ENCODE measurements at regions not wholly inside any gene's neighbourhood (a gene's known extent, or its start where the extent isn't known, plus 50 kb on each side); places are given as distances from the start of the nearest gene placed in this dataset.

DNA sequence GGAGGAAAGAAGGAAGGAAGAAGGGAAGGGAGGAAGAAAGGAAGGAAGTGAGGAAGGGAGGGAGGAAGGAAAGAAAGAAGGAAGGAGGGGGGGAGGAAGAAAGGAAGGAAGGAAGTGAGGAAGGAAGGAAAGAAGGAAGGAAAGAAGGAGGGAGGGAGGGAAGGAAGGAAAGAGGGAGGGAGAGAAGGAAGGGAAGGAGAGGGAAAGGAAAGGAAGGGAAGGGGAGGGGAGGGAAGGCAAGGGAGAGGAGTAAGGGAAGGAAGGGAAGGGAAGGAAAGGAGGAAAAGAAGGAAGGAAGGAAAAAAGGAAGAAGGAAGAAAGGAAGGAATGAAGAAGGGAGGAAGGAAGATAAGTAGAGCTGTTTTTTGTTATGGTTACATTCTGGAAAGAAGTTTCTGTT, 141.2 kb downstream of the LRRC3B start:
- Mint-ChIP-seq H3K36me3 (ENCODE audit: low read depth) (no peaks in the 10 kb centered on the region), H3K27ac (no peak overlapping the region)

DNA sequence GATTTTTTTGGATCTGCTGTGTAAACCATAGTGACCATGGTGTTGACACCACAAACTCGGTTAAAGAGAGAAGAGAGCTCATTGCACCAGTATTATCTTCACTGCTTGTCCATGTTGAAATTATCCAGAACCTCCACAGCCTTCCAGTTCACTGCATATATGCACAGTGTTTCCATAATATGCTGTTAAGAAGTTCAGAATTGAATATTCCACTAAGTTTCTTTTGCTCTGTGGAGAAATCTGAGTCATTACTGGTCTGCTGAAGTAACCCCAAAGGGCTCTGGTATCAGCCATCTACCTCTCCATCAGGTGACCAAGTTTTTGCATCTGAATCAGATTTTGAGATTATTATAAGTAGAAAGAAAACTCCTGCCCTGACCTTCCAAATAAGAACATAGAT, 143.5 kb downstream of the LRRC3B start:
- DNase-seq (no peak), ATAC-seq (no peak)
- Mint-ChIP-seq H3K27me3 (no peaks in the 10 kb centered on the region), H3K27ac (no peak overlapping the region), H3K4me3 (no peak overlapping the region), H3K9me3 (peaks cover 6% of the 10 kb centered on the region), H3K4me1 (ENCODE audit: low read depth) (no peaks in the 10 kb centered on the region), H3K36me3 (ENCODE audit: low read depth) (no peaks in the 10 kb centered on the region)
- intact Hi-C loops (cut with micrococcal nuclease), result no loop called here
- TF ChIP-seq, protein P1, sequence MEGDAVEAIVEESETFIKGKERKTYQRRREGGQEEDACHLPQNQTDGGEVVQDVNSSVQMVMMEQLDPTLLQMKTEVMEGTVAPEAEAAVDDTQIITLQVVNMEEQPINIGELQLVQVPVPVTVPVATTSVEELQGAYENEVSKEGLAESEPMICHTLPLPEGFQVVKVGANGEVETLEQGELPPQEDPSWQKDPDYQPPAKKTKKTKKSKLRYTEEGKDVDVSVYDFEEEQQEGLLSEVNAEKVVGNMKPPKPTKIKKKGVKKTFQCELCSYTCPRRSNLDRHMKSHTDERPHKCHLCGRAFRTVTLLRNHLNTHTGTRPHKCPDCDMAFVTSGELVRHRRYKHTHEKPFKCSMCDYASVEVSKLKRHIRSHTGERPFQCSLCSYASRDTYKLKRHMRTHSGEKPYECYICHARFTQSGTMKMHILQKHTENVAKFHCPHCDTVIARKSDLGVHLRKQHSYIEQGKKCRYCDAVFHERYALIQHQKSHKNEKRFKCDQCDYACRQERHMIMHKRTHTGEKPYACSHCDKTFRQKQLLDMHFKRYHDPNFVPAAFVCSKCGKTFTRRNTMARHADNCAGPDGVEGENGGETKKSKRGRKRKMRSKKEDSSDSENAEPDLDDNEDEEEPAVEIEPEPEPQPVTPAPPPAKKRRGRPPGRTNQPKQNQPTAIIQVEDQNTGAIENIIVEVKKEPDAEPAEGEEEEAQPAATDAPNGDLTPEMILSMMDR (IDR thresholded peaks at IDR 0.05), result no peak
- CTCF ChIA-PET, result no interaction called here
- POLR2A ChIA-PET, result no interaction called here

More for the DNA sequence above, 141.2 kb downstream of the LRRC3B start:
- TF ChIP-seq, protein P1 (IDR thresholded peaks at IDR 0.05), result no peak
- Mint-ChIP-seq H3K9me3 (peaks cover 6% of the 10 kb centered on the region), H3K4me1 (ENCODE audit: low read depth) (no peaks in the 10 kb centered on the region), H3K4me3 (no peak overlapping the region), H3K27me3 (no peaks in the 10 kb centered on the region)
- DNase-seq (no peak), ATAC-seq (no peak)
- ChIA-PET POLR2A (no interaction called here), CTCF (no interaction called here)
- intact Hi-C loops (cut with micrococcal nuclease), result no loop called here

DNA sequence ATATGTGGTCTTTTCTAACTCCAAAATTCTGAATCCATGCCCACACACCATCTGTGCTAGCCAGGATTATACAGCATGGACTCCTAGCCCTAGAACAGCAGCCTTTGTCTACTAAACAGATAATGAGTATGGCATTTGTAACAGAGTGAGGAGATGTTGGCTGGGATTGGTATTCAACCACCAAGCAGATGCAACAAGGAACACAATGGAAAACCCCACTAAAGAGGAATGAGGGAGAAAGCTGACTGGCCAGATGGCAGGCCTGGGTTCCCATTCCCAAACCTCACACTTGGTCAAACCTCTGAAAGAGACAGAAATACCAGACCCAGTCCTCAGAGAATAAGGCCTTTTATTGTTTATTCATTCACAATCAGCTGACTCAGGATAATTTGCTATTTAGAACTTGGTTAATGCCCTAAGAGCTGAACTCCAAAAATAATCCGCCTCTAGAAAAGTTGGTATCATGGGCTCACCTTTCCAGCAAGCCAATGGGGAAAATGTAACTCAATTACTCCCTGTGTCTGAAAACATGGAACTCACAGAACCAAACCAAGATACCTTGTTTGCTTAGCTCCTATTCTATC, 145.6 kb downstream of the LRRC3B start:
- DNase-seq (no peak), ATAC-seq (no peak)
- ChIA-PET POLR2A (no interaction called here), CTCF (no interaction called here)
- H3K27me3 Mint-ChIP-seq, result no peaks in the 10 kb centered on the region
- TF ChIP-seq, protein P1 (IDR thresholded peaks at IDR 0.05), result no peak
- no peaks in the 10 kb centered on the region for H3K36me3 Mint-ChIP-seq (ENCODE audit: low read depth)
- H3K4me1 Mint-ChIP-seq (ENCODE audit: low read depth), result no peaks in the 10 kb centered on the region
- peaks cover 4% of the 10 kb centered on the region for H3K9me3 Mint-ChIP-seq
- no peak overlapping the region for H3K4me3 Mint-ChIP-seq
- H3K27ac Mint-ChIP-seq, result no peak overlapping the region
- intact Hi-C loops (cut with micrococcal nuclease), result no loop called here

DNA sequence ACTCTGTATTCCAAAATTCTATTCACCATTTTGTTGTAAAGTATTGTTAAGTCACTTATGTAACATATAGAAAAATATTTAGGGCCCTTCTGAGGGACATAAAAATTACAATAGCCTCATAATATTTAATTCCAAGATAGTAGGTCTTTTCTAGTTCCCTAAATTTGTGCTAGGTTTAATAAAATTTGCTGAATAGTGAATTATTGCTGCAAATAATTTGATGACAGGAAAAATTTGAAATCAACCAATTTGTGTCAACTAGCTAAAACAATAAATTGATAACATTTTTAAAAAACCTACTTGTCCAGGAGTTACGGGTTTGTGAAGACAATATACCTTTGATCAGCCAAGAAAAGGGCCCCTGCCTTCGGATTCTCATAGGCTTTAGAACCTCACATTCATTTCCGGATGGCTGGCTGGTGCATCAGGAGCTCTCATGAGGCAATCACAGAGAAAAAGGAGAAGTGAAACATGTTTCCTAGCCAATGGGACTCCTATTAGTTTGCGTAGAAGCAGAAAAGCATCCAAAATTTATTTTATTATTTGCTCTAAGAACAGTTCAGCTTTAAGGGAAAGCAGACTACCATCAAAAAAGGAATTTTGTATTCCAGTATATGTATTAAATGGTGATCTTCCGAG, 177.2 kb downstream of the LRRC3B start:
- ChIA-PET CTCF (no interaction called here), POLR2A (interaction anchor here (0.6 kb wide), 1 partner anchor 296 kb away, joined by 3 read pairs; no protein-coding TSS in a partner anchor)
- no peak for DNase-seq
- no peak for ATAC-seq
- H3K36me3 Mint-ChIP-seq (ENCODE audit: low read depth), result no peaks in the 10 kb centered on the region
- H3K27me3 Mint-ChIP-seq, result no peaks in the 10 kb centered on the region
- TF ChIP-seq, protein P1 (IDR thresholded peaks at IDR 0.05), result no peak
- no peaks in the 10 kb centered on the region for H3K4me1 Mint-ChIP-seq (ENCODE audit: low read depth)
- no peak overlapping the region for H3K4me3 Mint-ChIP-seq
- H3K9me3 Mint-ChIP-seq, result peaks cover 1% of the 10 kb centered on the region
- intact Hi-C loops (cut with micrococcal nuclease), result no loop called here
- no peak overlapping the region for H3K27ac Mint-ChIP-seq

DNA sequence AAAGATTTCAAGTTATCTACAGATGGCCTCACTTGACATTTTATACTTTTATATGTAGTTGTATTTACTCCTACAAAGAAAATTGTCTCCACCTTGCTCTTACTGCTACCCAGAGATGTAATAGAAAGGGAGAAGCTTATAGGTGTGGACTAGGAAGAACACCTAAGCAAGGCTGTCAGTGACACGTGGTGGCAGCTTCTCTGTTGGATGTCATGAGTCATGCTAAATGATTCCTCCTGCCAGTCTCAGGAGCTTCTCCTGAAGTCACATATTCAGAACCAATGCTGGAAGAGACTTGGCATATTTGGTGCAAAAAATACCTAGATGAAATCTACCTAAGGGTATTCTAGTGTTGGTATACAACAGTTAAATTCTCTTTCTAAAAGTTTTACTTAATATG, 184.7 kb downstream of the LRRC3B start:
- H3K27ac Mint-ChIP-seq, result no peak overlapping the region
- POLR2A ChIA-PET, result no interaction called here
- intact Hi-C loops (cut with micrococcal nuclease), result no loop called here

More for the DNA sequence above, 184.7 kb downstream of the LRRC3B start:
- no peaks in the 10 kb centered on the region for H3K36me3 Mint-ChIP-seq (ENCODE audit: low read depth)
- CTCF ChIA-PET, result no interaction called here
- DNase-seq, result no peak
- TF ChIP-seq, protein P1 (IDR thresholded peaks at IDR 0.05), result no peak
- no peaks in the 10 kb centered on the region for H3K27me3 Mint-ChIP-seq
- no peak for ATAC-seq
- no peak overlapping the region for H3K4me3 Mint-ChIP-seq
- H3K4me1 Mint-ChIP-seq (ENCODE audit: low read depth), result no peaks in the 10 kb centered on the region
- peaks cover 2% of the 10 kb centered on the region for H3K9me3 Mint-ChIP-seq
